HTR-8/SVneo (cell line): ENCODE measurements at regions not wholly inside any gene's neighbourhood (a gene's known extent, or its start where the extent isn't known, plus 50 kb on each side); places are given as distances from the start of the nearest gene placed in this dataset.
"Not testable (repeated sequence)": the region's sequence is repeated elsewhere in the genome, so short reads cannot be mapped to it uniquely, and the experiment has no call there.

Experiments
- DNase-seq: peaks from one replicate; pipeline ENCODE4 v3.0.0; 2011; ENCODE audit warnings: low spot score, mixed read lengths; ENCODE audit not compliant: insufficient read length
- FAIRE-seq: peaks from 2 replicates; lab custom pipeline; 2011; peaks lifted over from hg19 to GRCh38; lab: Jason Lieb, UNC

GRCh38 chr10:4294996-4295792 is 510.2 kb upstream of the KLF6 start:
- no peak for FAIRE-seq
- DNase-seq: no peak

GRCh38 chr10:4294271-4294670 is 509.3 kb upstream of the KLF6 start:
- DNase-seq: no peak
- no peak for FAIRE-seq

- FAIRE-seq (no peak), DNase-seq (no peak)
These were observed 507.0 kb upstream of the KLF6 start for GRCh38 chr10:4291990-4292389.

DNA sequence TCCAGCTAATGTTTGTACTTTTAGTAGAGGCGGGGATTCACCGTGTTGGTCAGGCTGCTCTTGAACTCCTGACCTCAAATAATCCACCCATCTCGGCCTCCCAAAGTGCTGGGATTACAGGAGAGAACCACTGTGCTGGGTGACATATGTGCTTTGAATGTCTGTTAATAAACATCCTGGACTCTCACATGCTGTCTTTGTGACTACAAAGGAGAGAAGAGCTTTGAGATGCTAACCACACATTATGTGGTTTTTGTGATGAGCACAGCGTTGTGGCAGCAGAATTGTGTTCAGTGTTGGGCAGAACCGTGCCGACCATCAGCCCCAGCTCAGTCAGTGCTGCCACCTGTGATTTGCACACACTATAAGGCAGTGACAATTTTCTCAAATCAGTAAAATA is 500.1 kb upstream of the KLF6 start:
- DNase-seq (no peak), FAIRE-seq (no peak)

GRCh38 chr10:4283846-4284610 is 499.0 kb upstream of the KLF6 start:
- no peak for DNase-seq
- no peak for FAIRE-seq

DNA sequence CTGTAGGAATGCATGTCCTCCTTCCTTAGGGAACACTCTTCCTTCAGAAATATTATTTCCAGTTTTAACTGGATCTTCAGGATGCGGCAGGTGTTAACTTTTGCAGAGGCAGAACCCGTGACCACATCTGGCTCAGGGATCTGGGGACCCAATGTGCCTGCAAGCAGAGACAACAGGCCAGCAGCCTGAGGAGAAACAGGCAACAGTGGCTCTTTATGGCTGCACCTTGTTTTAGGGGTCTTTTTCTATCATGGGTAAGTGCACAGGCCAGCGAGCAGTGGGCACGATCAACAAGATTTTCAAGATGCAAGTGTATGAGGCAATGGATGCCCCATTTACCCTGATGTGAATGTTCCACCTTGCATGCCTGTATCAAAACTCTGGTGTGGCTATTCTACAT is 497.5 kb upstream of the KLF6 start:
- no peak for DNase-seq
- FAIRE-seq: no peak

DNA sequence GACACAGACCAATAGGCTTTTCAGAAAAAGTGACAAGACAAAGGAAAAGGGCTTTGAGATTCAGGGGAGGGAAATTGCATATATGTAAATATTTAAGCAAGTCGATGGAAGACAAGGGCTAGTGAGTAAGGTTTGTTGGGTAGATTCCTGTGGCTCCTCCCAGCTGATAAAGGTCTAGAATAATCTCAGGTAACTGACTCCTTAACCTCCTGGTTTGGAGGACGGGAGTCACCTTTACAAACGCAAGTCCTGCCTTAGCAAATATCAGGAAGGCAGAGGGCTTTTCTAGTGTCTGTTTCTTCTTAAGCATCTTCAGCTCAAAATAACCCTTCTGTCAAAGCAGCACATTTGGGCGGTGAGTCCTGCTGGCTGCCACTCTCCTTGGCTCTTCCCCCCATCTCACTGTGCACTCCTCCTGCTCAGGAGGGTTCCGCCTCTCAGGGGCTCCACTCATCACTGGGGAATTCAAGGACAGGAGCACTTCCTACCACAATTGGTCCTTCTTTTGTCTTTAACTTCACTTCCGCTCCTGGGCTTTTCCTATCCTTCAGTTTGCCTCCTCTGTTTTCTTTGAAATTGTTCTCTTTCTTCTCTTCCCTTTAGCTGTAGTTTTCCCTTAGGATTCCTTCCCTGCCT is 496.3 kb upstream of the KLF6 start:
- no peak for FAIRE-seq

DNA sequence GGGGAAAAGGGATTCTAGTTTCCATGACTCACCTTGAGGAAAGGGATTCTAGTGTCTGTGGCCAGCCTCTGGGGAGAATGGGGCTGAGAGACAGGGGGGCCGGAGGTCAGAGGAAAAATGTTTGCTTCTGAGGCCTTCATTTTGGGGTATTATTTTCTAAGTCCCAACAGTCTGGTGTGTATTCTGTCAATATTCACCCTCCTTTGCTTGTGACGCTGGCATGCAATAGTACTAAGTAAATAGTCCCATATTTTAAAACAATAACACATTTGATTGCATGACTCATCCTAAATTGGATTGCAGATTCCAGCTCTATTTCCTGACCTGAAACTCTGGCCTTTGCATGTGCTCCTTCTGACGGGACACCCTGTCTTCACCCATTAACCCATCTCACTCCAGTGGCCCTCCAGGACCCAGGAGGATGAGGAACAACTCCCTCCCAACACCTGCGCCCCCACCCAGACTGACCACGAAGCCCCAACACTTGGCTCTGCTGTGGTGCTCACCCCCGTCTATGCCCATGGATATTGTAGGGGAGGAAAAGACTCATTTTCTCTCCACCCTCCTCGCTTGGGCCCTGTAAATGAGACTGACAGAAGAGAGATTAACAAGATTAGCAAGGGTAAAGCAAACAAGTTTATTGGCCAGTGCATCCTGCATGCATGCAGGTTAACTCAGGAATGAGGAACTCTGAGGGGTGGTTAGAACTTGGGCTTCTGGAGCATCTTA is 495.6 kb upstream of the KLF6 start:
- FAIRE-seq (no peak), DNase-seq (no peak)

More for the DNA sequence above, 496.3 kb upstream of the KLF6 start:
- DNase-seq: no peak

DNA sequence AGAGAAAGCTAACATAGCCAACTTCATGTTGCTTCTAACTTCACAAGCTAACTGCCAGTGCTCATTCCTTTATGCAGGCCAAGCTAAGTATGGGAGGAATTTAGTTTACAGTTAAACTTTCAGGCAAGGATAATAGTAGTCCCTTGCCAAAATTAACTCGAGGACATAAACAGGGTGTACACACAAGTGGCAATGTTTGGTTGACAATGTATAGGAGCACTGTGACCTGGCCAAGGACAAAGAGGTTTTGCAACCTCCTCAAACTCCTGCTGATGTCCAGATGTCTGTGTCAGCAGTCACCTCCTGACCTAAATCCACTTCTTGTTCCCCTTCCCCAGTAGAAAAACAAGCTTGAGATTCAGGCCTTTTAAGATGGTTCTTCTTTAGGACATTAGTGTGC is 494.6 kb upstream of the KLF6 start:
- DNase-seq (no peak), FAIRE-seq (peak; percentile 36)

DNA sequence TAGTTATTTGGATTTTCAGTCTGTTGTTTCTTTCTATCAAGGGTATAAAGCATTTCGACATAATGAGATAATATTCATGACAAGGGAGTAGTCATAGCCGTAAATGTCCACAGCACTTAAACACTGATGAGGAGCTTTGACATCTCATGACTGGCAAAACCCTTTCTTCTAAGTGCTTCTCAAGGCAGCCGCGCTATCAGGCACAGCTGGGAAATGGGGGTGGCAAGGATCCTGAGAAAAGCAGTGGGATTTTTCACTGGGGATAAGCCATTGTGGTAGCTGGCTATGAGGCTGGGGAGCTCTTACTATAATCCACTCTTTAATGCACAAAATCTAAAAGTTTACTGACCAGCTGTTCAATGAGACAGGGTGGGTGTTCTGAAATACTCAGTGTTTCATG is 493.2 kb upstream of the KLF6 start:
- no peak for FAIRE-seq
- DNase-seq: no peak

- FAIRE-seq: no peak
- DNase-seq: no peak
These were observed 491.1 kb upstream of the KLF6 start for GRCh38 chr10:4276151-4276550.

DNA sequence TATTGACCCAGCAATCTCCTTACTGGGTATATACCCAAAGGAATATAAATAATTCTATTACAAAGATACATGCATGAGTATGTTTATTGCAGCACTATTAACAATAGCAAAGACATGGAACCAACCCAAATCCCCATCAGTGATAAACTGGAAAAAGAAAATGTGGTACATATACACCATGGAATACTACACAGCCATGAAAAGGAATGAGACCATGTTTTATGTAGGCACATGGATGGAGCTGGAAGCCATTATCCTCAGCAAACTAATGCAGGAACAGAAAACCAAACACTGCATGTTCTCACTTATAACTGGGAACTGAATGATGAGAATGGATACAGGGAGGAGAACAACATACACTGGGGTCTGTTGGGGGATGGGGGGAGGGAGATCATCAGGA is 489.7 kb upstream of the KLF6 start:
- DNase-seq, FAIRE-seq: not testable (repeated sequence)

- no peak for FAIRE-seq
These were observed 486.2 kb upstream of the KLF6 start for GRCh38 chr10:4271193-4271592.

GRCh38 chr10:4270116-4270515 is 485.1 kb upstream of the KLF6 start:
- FAIRE-seq (no peak), DNase-seq (no peak)

More at GRCh38 chr10:4271193-4271592, 486.2 kb upstream of the KLF6 start:
- DNase-seq: no peak

DNA sequence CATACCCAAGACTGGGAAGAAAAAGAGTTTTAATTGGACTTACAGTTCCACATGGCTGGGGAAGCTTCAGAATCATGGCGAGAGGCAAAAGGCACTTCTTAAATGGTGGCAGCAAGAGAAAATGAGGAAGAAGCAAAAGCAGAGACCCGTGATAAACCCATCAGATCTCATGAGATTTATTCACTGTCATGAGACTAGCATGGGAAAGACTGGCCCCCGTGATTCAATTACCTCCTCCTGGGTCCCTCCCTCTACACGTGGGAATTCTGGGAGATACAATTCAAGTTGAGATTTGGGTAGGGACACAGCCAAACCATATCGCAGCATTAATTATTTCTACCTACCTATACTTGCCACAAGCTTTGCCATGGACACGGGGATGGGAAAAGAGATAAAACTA is 483.5 kb upstream of the KLF6 start:
- FAIRE-seq, DNase-seq: not testable (repeated sequence)

DNA sequence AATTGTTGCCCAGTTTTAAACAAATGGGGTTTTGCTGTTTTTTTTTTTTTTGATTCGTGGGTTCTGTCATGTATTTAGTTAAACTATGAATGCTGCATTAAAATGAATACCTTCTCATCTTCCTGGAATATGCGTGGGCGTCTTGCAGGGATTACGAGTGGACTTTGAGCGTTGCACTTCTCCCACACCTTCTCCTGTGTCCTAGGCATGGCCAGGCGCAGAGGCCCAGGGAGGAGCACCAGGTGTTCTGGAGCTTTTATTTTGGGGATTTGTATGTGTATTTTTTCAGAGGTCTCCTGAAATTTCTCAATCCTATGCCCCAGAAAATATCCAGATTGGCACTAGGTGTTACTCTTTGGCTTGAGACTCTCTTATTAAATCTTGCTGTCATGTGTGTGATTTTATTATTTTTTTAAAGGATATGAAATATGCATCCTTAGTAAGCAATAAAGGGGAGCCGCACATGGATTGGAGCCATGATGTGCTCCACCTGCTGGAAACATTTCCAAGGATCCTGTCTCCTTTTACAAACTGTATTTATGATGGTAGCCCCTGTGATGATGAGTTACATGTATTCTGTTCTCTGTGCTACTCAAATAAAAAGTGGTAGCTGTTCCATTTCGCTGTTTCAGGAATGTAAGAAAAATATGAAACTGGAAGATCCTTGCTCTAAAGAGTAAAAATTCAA is 482.2 kb upstream of the KLF6 start:
- DNase-seq: no peak
- no peak for FAIRE-seq

DNA sequence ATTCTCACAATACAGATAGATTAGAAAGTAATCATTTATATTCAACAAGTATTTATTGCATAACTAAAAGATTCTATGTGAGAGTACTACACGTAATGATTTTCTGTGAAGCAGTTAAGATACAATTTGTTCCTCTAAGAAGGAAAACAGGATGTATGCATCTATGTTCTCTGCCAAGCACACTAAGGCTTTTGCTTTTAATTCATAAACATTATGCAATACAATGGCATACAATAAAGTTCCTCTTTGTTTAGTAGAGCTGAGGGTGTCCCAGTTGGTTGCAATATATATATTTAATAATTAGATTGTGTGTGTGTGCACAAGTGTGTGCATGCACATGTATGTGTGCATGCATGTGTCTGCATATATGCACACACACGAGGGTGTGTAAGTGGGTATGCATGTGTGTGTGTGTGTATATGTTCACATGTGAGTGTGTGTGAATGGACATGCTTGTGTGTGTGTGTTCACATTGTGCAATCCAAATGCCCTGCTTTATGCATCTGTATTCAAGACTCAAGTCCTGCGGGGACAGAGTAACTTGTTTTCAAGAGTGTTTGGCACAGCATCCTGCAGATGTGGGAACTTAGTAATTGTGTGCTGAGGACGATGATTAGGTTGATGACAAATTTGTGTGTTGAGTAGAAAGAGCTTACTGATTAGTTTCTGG is 481.5 kb upstream of the KLF6 start:
- FAIRE-seq (no peak), DNase-seq (no peak)

DNA sequence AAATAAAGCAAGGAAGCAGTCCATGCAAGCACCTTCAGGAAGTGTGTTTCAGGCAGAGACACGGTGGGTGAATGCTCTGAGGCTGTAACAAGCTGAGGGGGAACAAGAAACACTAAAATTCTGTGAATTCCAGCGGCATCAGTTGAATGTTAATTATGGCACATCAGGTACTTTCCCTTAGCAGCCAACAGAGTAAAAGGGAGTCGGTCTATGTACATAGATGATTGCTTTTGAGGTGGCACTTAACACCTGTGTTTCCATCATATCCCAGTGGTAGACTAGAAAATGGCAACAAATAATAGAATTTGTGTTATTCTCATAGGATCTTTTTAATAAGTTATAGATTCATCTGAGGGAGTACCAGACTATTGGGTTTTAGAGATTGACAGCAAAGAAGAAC is 481.0 kb upstream of the KLF6 start:
- FAIRE-seq (no peak), DNase-seq (no peak)

DNA sequence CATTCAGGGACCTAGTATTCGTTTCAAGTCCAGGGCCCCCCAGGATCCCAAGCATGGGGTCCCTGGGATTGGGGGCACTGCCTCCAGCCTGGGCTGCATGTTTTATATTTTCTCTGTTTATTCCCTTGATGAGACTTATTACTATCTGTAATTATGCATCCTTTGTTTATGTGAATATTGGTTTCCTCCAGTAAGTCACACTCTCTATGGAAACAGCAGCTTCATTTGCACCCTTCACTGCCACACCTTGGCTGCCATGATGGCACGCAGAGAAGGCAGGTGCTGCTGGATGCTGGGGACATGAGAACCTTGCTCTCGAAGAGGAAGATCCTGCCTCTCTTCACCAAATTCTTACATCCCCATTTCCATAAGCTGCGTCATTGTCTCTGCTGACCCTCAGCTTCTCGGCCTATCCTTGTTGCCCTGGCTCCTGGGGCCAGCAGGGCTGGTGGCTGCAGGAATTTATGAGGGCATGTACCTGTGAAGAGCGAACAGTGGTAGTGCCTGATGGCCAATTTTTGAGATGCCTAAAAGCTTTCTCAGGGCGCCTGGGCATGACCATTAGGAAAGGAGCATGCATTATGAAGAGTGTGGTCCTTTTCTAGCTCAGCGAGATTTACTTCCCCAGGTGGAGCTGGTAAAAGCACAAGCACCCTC is 479.3 kb upstream of the KLF6 start:
- DNase-seq: no peak
- no peak for FAIRE-seq
